Inflammatory macrophage treated with lipopolysaccharide for 4 hours (primary cell): ENCODE measurements at regions not wholly inside any gene's neighbourhood (a gene's known extent, or its start where the extent isn't known, plus 50 kb on each side); places are given as distances from the start of the nearest gene placed in this dataset.

Experiments
- DNase-seq: peaks from one replicate; pipeline ENCODE4 v3.0.0-alpha.2; 2020

- DNase-seq: no peak
Observed at GRCh38 chr21:19899645-19900044, 1098.6 kb upstream of the NCAM2 start.

- no peak for DNase-seq
Observed at GRCh38 chr21:19900149-19900548, 1098.1 kb upstream of the NCAM2 start.

GRCh38 chr21:19908390-19908789, 1089.8 kb upstream of the NCAM2 start:
- no peak for DNase-seq

- DNase-seq: no peak
Observed at GRCh38 chr21:19914028-19914427, 1084.2 kb upstream of the NCAM2 start.

GRCh38 chr21:19921211-19921610, 1077.0 kb upstream of the NCAM2 start:
- no peak for DNase-seq

- no peak for DNase-seq
Observed at GRCh38 chr21:19922122-19922521, 1076.1 kb upstream of the NCAM2 start.

- no peak for DNase-seq
Observed at GRCh38 chr21:19935467-19935866, 1062.7 kb upstream of the NCAM2 start.

- DNase-seq: no peak
Observed at GRCh38 chr21:19937619-19938018, 1060.6 kb upstream of the NCAM2 start.

- no peak for DNase-seq
Observed at GRCh38 chr21:19941626-19942025, 1056.6 kb upstream of the NCAM2 start.

- no peak for DNase-seq
Observed at GRCh38 chr21:19950347-19950746, 1047.9 kb upstream of the NCAM2 start.

GRCh38 chr21:19969156-19969555, 1029.1 kb upstream of the NCAM2 start:
- no peak for DNase-seq

GRCh38 chr21:19981938-19982337, 1016.3 kb upstream of the NCAM2 start:
- no peak for DNase-seq

- no peak for DNase-seq
Observed at GRCh38 chr21:19986396-19986795, 1011.8 kb upstream of the NCAM2 start.

- no peak for DNase-seq
Observed at GRCh38 chr21:19987671-19988070, 1010.5 kb upstream of the NCAM2 start.

- no peak for DNase-seq
Observed at GRCh38 chr21:19992540-19992939, 1005.7 kb upstream of the NCAM2 start.

- DNase-seq: no peak
Observed at GRCh38 chr21:19993268-19993667, 1004.9 kb upstream of the NCAM2 start.

GRCh38 chr21:19995253-19995652, 1003.0 kb upstream of the NCAM2 start:
- no peak for DNase-seq

- no peak for DNase-seq
Observed at GRCh38 chr21:19998453-19998852, 999.8 kb upstream of the NCAM2 start.

- DNase-seq: peak; percentile 36
Observed at GRCh38 chr21:19999369-20000272, 998.6 kb upstream of the NCAM2 start.

GRCh38 chr21:20004367-20004766, 993.8 kb upstream of the NCAM2 start:
- DNase-seq: no peak

GRCh38 chr21:20010691-20011200, 987.5 kb upstream of the NCAM2 start:
- DNase-seq: no peak

- no peak for DNase-seq
Observed at GRCh38 chr21:20013851-20014250, 984.4 kb upstream of the NCAM2 start.

GRCh38 chr21:20016435-20017005, 981.7 kb upstream of the NCAM2 start:
- DNase-seq: no peak

- no peak for DNase-seq
Observed at GRCh38 chr21:20020026-20020425, 978.2 kb upstream of the NCAM2 start.
